Uterus (tissue), 2 donors: ENCODE measurements at regions not wholly inside any gene's neighbourhood (a gene's known extent, or its start where the extent isn't known, plus 50 kb on each side); places are given as distances from the start of the nearest gene placed in this dataset.

Source experiments
- CTCF ChIP-seq, 4 experiments: fragments of 200-600 bp in 2 of 4; fragments of 450-650 bp in 2 of 4; sonication (generic) in 2 of 4; IDR thresholded peaks; one replicate each; pipeline ENCODE4 v1.5.1; 2016 to 2019; ENCODE audit warnings: antibody characterized with exemption in 4 of 4, mild to moderate bottlenecking in 2 of 4, moderate library complexity in 1 of 4
- POLR2A ChIP-seq, 2 donors: fragments of 450-650 bp; IDR thresholded peaks; one replicate each; pipeline ENCODE4 v1.6.1; 2016; ENCODE audit warnings: antibody characterized with exemption in 2 of 2, mild to moderate bottlenecking in 1 of 2, moderate library complexity in 1 of 2

- TF ChIP-seq CTCF (IDR thresholded peaks at IDR 0.05) (no peak), POLR2A (IDR thresholded peaks at IDR 0.05) (no peak)
Measured at GRCh38 chr21:15409031-15409430, 320.8 kb upstream of the USP25 start.
